ENCODE measurements at regions not wholly inside any gene's neighbourhood (a gene's known extent, or its start where the extent isn't known, plus 50 kb on each side); places are given as distances from the start of the nearest gene placed in this dataset.

DNA sequence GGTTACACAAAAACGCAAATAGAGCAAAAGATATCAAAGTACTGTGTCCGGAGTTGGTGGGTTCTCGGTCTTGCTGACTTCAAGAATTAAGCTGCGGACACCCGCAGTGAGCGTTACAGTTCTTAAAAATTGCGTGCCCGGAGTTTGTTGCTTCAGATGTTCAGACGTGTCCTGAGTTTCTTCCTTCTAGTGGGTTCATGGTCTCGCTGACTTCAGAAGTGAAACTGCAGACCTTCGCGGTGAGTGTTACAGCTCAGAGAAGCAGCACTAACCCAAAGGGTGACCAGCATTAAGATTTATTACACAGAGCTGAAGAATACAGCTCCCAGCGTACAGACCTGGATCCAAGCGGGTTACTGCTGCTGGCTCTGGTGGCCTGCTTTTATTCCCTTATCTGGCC is 125.7 kb upstream of the TWIST2 start:
- DNase-seq (ENCODE audit: low spot score) = no peak

DNA sequence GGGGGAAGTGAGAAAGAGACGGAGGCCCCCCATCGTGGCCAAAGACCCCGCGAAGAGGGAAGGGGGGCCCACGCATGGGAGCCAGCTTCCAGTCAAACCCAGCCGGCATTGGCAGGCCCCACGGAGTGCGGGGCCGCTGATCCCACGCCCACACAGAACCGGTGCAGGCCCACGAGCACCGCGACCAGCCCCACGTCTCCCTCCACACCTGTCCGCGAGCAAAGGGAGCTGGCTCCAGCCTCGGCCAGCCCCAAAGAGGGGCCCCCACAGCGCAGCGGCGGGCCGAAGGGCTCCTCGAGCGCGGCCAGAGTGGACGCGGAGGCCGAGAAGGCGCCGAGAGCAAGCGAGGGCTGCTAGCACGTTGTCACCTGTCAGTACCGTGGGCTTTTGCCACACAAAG is 125.0 kb upstream of the TWIST2 start:
- DNase-seq (ENCODE audit: low spot score) = no peak

DNA sequence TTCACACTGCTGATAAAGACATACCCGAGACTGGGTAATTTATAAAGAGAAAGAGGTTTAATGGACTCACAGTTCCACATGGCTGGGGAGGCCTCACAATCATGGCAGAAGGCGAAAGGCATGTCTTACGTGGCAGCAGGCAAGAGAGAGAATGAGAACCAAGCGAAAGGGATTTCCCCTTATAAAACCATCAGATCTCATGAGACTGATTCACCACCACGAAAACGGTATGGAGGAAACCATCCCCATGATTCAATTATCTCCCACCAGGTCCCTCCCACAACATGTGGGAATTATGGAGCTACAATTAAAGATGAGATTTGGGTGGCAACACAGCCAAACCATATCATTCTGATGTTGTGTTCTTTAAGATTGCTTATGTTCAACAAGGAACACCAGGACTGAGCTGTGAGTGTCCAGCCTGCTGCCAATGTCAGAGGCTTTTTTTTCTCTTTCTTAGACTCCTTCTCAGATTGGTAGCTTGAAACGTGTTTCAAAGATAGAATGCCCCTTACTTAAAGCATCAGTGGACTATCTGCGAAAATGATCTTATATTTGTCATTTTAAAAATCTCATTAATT is 124.1 kb upstream of the TWIST2 start:
- DNase-seq (ENCODE audit: low spot score) = peak; percentile 70

DNA sequence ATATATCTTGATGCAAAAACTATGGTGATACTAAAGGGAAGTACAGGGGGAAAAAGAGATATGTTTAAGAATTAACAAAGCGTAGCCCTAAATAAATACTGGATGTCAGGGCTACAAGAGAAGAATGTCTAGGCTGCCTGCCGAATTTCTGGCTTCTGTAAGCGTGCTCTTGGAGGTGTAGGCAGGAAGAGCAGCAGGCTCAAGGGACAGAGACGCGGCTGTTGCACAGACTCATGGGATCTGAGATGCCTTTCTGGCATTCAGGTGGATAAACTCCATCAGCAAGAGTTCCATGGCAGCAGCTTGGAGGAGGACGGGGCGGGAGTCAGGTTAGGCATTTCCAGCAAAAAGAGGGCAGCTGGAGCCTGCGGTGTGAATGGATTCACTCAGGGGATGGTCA is 123.2 kb upstream of the TWIST2 start:
- DNase-seq (ENCODE audit: low spot score) = no peak

DNA sequence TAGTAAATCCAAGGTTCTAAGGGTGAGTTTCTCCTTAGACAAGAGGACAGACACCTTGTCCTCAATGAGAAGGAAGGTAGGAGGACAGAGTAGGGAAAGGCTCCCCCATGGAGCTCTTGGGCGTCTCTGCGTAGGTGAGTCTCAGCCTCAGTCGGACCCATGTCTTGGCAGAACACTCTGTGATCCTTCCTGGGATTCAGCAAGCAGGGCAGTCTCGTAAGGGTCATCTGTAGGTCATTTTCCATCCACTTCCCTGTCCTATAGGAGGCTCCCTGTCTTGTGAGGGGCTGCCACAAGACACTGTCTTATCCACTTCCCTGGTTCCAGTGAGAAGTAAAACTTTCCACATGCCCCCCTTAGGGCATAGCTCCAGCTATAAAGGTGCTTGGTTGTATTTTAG is 122.6 kb upstream of the TWIST2 start:
- DNase-seq (ENCODE audit: low spot score) = no peak

DNA sequence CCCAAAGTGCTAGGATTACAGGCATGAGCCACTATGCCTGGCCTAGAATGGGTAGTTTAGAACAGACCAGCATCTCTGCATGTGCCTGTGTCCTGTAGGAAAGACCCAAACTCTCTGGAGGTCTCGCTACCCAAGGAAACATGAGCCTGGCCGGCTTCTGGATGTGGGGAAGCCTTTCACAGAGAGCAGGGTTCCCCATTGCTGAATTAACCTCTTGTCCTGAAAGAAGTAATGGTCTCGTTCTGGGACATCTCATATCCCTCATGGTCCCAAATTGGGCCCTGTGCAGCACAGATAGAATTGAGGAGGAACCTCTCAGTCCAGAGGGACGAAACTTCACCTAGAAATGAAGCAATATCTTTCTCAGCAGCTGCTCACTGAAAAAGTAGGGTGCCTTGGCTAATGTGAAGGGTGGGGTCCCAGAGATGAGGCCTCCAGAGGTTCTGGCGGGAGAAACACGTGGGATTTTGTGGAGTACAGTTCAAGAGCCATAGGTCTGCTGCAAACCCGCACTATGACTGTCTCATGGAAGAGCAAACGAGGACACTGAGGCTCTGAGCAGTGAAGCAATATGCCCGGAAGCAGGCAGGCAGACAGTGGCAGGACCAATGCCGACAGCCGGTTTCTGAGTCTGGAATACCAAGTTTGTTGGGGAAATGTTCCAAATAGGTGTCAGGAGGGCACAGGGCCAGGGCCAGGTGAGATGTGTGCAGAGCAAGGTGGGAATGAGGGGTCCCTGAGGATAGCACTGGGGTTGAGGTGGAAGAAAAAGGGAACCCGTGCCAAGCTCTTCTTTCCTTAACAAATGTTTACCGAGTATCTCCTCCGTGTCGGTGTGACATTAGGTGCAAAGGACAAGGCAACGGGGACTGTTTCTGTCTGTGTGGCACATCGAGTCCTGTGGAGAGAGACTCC is 121.0 kb upstream of the TWIST2 start:
- no peak for DNase-seq (ENCODE audit: low spot score)

DNA sequence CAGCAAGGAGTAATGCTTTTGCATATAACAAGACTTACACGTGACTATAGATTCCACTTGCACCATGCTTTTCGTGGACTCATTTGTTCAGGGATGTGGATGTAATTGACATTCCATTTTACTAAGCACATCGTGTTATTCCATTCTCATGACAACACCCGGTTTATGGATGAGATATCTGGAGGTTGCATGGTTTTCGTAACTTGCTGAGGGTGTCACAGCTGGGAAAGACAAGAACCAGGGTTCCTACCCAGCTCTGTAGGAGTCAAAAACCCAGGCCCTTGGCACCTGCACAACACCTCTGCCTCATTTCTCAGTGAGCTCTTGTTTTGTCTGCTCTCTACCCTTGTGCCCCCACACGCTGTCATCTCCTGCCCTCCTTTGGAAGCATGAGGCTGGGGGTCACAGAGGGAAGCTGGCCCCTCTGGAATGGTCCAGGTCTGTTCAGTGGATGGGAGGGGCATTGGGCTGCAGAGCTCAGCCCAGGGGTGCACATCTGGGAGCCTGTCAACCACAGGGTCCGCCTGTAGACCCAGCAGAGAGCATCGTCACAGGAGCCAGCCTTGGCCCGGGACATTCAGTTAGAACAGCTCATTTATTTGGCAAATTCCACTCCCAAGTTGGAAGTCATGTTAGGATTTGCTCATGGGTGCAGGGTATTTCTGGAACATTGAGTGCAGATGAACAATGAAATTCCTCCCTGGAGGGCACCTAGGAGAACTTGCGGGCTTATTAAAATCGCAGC is 120.1 kb upstream of the TWIST2 start:
- DNase-seq (ENCODE audit: low spot score) = no peak

DNA sequence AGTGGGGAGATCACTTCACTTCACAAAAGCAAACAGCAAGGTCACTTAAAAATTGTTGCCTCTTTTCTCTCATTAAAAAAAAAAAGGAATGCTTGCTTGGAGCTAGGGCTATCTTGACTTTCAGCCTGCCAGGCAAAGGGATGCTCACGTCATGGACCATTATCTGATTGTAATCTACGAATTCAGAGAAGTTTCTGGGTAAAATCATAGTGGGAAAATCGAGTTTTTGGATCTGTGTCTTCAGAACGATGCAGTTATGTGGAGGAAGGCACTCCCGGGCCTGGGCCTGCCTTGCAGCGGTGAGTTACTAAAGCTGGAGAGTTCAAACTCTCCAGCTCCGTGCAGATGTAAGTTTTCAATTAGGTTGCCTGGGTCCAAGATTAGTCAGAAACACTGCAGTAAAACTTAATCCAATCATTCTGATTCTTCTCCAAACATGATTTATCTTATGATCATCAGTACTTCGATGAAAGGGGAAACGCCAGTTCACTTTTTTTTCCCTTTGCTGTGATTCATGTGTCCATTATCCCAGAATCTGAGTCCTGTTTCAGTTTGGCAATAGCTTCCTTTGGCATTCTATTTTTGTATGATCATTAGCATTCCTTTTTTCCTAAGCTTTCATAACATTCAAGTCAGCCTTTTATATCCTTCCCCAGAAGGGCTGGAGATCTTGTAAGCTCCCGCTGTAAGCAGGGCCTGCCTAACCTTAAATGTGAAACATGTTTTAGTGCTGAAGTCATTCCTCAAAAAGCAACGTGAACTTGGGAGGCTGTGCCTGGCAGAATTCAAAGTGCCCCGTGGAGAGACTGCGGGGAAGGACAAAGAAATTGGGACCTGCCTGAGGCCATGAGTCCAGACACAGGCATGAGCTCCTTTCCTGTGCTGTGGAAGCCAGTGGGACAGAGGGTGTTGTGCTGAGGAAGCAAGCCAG is 119.3 kb upstream of the TWIST2 start:
- peak; percentile 16 for DNase-seq (ENCODE audit: low spot score)

DNA sequence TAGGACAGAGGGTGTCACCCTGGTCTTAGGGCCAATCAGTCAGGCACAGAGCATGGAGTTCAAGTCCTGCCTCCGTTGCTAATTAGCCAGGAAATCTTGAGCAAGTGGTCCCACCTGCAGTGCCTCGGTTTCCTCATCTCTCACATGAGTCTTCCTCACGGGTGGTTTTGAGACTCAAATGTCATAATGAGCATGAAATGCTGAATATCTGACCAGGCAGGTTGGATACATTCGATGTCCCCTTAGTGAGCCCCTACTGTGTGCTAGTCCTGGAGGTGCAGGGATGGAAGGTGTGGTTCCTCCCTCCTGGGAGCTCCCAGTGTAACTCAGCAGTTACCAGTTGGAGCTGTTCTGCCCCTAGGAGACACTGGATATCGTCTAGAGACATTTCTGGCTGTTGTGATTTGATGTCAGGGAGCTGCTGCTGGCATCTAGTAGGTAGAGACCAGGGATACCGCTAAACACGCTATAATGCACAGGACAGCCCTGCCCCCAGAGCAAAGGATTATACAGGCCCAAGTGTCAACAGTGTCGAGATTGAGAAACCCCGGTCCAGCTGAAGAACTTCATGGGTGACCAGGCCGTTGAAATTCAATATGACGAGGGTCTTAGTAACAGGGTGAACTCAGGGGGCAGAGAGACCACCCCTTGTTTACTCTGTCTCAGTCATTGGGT is 118.5 kb upstream of the TWIST2 start:
- DNase-seq (ENCODE audit: low spot score) = no peak

DNA sequence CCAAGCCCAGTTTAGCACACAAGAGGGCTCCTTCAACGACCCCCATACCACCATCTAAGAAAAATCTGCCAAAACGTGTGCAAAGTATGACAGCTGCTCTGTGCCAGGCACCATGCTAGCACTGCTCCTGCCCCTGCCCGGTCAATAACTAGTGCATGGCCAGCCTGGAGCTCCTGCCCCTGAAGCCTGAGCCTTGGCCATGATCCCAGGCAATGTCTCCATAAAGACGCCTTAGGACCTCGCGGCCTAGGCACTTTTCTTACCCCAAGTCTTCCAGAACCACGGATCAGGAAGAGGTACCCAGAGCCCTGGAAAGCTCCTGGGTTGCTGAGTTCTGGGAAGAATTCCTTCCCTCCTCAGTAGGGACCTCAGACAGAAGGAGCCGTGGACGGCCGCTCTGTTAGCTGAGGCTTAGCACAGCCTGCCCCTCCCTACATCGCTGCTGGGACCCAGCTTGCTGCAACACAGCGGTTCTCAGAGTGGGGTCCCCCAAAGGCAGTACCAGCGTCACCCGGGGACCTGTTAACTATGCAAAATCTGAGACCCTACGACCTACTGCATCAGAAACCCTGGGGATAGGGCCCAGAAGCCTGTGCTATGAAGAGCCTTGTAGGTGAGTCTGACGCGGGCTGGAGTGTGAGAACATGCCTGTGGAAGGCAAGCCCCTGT is 117.8 kb upstream of the TWIST2 start:
- no peak for DNase-seq (ENCODE audit: low spot score)

DNA sequence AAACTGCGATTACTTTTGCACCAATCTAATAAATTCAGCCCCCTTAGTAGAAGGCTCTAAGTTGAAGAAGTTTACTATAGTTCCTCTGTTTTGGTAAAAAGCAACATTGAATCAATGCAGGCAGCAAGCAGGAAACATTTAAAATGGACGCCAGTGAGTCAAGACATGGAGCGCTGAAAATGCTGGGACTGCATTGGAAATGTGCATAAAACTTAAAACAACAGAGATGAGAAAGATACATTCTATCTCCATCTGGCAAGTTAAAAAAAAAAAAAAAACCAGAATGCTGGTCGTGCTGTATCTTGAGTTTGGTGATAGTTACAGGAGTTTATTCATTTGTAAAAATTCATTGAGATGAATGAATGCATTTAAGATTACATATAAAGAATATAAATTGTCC is 117.0 kb upstream of the TWIST2 start:
- DNase-seq (ENCODE audit: low spot score) = no peak

DNA sequence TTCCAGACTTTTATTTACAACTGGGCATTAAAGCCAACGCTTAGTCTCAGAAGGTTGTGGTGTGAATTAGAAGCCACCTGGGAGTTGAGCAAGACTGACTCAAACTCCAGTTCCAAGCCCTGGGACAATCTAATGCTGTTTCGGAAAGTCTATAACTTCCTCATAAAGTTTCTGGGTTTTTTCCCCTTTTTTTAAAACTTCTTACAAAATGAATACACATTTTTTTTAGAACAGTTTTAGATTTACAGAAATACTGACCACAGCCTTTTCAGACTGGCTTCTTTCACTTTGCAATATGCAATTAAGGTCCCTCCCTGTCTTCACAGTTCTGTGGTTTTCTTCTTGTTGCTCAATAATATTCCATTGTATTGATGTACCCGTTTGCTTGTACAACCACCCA is 115.9 kb upstream of the TWIST2 start:
- no peak for DNase-seq (ENCODE audit: low spot score)

DNA sequence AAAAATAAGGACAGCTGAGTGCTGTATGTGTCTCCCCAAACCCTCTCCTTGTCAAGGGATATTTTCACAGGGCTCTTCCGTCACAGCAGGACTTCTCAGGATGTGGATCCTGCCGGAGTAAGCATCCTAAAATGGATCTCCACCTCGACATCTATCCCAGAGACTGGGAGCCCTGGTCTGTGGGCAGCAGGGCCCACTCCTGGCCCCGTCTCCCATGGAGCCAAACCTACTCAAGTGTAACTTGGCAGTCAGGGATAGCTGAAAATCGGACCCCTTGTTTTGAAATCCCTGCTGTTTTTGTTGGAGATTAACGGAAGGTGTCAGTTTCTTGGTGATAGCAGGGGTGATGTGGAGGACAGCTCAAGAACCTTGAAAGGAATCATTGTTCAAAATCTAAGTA is 109.0 kb upstream of the TWIST2 start:
- DNase-seq (ENCODE audit: low spot score) = no peak

DNA sequence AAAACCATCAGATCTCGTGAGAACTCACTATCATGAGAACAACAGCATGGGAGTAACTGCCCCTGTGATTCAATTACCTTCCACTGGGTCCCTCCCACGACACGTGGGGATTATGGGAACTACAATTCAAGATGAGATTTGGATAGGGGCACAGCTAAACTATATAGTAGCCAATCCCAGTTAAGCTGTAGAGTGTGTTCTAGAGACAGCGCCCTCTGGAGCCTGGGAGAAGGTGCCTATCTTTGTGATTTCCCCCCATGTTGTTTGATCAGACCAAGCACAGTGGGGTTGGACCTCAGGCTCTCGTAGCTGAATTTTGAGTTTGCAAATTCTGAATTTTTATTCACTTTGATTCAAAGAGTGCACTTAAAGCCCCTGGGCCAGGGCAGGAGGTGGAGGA is 108.2 kb upstream of the TWIST2 start:
- DNase-seq (ENCODE audit: low spot score) = no peak

DNA sequence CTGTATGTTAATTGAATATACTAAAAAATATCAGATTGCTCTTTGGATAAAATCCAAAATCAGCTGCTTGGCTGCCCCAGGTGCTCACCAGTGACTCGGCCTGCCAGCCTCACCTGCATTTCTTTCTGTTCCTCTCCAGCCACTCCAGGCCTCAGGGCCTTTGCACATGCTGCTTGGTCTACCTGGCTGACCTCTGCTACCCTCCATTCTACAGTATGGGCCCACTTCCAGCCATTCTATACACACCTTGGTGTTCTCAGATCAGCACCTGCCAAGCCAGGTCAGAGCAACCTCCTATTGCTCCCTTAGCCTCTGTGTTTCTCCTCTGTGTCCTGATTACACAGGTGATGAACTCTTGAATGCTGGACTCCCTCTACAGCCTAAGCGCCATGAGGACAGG is 106.6 kb upstream of the TWIST2 start:
- no peak for DNase-seq (ENCODE audit: low spot score)

DNA sequence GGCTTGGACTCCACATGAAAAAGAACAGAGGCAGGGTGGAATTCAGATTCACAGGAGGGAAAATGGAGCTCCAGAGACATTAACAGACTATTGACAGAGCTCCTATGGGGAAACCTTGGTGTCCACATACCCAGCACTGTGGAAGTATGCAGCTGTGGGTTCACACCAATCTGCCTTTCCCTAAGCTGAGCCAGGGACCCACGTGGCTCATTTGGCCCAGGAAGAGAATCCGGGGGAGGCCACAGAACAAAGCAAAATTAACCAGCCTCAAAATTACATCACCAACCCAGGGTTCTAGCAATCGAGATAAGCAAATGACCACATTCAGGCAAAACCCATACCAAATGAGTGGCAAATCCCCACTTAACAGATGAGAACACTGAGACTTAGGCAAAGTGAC is 105.8 kb upstream of the TWIST2 start:
- DNase-seq (ENCODE audit: low spot score) = no peak

DNA sequence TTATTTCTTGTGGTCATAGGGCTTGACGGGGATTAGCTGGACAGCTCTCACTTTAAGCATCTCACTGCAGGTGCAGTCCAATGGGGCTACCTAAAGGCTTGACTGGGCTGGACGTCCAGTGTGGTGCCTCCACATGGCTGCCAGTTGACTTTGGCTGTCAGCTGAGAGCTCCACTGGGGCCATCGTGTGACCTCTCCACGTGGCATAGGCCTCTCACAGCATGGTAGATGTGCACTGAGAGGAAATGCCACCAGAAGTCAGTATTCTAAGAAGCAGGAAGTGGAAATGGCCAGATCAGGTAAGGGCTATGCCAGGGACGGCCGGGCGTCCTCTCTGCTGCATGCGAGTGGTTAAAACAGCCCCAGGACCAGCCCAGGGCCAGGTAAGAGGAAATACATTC is 105.2 kb upstream of the TWIST2 start:
- no peak for DNase-seq (ENCODE audit: low spot score)

DNA sequence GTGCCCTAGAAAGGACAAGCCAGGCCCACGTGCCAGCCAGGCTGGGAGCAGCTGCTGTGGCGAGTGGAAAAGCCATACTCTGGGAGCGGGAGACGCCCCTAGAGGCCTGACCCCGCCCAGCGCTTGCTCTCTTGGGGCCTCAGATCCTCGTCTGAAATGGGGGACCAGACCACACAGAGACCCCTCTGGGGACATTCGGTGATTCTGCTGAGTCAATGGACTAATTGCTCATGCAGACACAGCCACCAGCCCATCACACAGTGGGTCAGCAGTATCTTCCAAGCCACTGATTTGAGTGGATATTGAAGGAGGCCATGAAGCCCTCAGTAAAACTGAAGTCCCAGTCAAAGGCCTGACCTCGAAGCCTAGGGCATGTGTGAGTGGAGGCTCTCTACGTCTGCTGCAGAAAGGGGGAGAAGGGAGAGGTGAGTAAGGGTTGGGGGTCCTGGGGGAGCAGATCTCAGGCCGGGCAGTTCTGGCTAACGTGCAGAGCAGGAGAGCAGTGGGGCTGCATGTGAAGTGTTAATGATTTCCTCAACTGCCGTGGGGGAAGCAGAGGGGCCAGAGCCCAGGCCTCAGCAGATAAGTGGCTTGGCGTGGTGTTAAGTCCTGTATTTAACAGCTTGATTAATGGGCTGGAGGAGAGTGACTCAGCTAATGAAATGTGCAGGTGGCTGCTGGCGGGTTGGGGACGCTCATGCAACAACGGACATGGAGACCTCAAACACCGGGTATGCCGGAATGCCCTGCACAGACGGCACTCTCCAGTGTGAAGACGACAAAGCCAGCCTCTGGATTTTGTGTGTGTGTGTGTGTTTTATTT is 104.4 kb upstream of the TWIST2 start:
- peak; percentile 68 for DNase-seq (ENCODE audit: low spot score)

DNA sequence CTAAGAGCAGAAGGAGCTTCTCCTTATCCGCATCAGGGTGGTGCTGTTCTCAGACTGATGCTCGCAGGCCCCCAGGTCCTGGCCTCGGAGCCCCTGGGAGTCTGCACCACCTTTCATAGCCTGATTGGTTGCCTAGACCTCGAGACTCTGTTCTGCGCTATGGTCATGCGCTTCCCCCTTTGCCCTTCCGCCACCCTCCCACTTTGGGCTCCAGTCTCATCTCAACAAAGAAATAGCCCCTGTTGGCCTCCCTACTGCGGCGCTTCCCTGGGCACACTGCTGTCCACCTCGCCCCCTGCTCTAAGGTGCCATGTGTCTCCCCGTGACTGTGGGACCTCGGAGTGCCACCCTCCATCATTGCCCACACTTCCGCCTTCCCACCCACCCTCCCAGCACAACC is 102.9 kb upstream of the TWIST2 start:
- no peak for DNase-seq (ENCODE audit: low spot score)

DNA sequence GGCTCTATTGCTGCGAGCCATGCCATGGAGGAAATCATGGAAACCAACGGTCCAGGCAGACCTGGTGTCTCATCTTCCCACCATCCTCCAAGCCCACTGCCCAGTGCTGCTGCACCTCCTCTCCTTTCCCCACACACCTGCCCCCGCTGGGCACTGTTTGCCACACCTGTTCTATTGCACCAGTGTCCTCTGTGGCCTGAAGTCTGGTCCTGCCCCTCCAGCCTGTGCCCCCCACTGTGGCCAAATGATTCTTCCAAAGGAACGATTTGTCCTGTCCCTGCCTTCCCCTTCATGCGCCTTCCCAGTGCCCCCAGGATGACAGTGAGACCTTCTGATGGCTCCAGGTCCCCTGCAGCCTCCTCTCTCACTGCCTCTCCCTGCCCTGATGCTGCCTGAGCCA is 101.9 kb upstream of the TWIST2 start:
- no peak for DNase-seq (ENCODE audit: low spot score)

Measured in A172 (cell line).